ENCODE measurements at regions not wholly inside any gene's neighbourhood (a gene's known extent, or its start where the extent isn't known, plus 50 kb on each side); places are given as distances from the start of the nearest gene placed in this dataset.

DNA sequence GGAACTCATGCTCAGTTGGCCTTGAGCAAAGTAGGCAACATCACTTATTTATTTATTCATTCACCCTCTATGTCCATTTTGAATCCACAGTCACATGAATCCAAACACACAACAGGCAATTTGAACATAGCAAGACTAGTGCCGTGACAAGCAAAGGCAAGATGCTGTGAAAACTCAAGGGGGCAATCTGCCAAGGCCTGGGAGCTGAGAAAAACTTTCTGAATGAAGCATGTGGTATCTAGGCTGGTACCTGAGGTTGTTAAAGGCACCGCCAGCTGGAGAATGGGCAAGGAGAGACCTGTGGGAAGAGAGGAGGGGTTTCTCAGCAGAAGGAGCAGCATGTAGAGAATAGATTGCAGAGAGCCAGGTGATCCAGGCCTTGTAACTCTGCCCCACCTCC lies 98.3 kb upstream of the ATP10B start:
- no peak for DNase-seq
- H3K27me3 Mint-ChIP-seq = peaks cover 6% of the 10 kb centered on the region
- H3K9me3 ChIP-seq (ENCODE audit: control insufficient read depth in 2 of 2, low read length in 2 of 2) = no peaks in the 10 kb centered on the region
- H3K4me1 Mint-ChIP-seq = no peaks in the 10 kb centered on the region
- H3K4me1 ChIP-seq (ENCODE audit: control insufficient read depth, insufficient read depth, low read length, poor library complexity, severe bottlenecking) = no peaks in the 10 kb centered on the region
- no peak overlapping the region for H3K4me3 ChIP-seq (ENCODE audit: low read depth, low read length)
- H3K9me3 Mint-ChIP-seq = no peaks in the 10 kb centered on the region
- H3K36me3 Mint-ChIP-seq = no peaks in the 10 kb centered on the region
- no peak overlapping the region for H3K4me3 Mint-ChIP-seq
- H3K27ac Mint-ChIP-seq = no peak overlapping the region
- no peaks in the 10 kb centered on the region for H3K36me3 ChIP-seq (ENCODE audit: control insufficient read depth, insufficient read depth, low read length)
- no peak overlapping the region for H3K27ac ChIP-seq (ENCODE audit: insufficient read depth, low read length, poor library complexity, severe bottlenecking)
- no peaks in the 10 kb centered on the region for H3K27me3 ChIP-seq (ENCODE audit: control insufficient read depth, insufficient read depth, low read length)
- no peak for ATAC-seq (ENCODE audit: low read depth in 2 of 2)

DNA sequence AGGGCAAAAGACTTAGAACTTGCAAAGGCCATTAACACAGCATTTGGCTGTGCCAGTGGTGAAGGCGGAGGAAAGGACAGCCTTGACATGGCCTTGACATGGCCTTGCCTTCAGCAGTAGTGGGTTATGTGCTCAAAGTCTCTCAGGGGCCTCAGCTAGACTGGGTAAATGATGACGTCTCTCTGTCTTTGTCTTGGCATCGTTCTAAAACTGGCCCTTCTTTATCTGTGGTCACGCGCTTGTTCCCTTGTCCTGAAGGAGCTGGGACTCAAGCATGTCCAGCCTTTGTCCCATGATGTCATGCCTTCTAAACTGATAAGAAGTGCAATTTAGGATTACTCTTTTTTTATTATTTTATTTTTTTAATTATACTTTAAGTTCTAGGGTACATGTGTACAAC lies 88.7 kb upstream of the ATP10B start:
- Mint-ChIP-seq H3K4me3 (no peak overlapping the region), H3K4me1 (peaks cover 0 to 2% (median 0%) of the 10 kb centered on the region in 4 donors), H3K36me3 (no peaks in the 10 kb centered on the region), H3K27me3 (peaks cover 6% of the 10 kb centered on the region), H3K9me3 (peaks cover 0 to 2% (median 0%) of the 10 kb centered on the region in 7 donors), H3K27ac (no peak overlapping the region)
- no peak for ATAC-seq (ENCODE audit: low read depth in 2 of 2)
- Histone ChIP-seq H3K27me3 (ENCODE audit: control insufficient read depth, insufficient read depth, low read length) (no peaks in the 10 kb centered on the region), H3K9me3 (ENCODE audit: control insufficient read depth in 2 of 2, low read length in 2 of 2) (no peaks in the 10 kb centered on the region), H3K36me3 (ENCODE audit: control insufficient read depth, insufficient read depth, low read length) (no peaks in the 10 kb centered on the region), H3K27ac (ENCODE audit: insufficient read depth, low read length, poor library complexity, severe bottlenecking) (no peak overlapping the region), H3K4me3 (ENCODE audit: low read depth, low read length) (no peak overlapping the region), H3K4me1 (ENCODE audit: control insufficient read depth, insufficient read depth, low read length, poor library complexity, severe bottlenecking) (no peaks in the 10 kb centered on the region)
- no peak for DNase-seq

DNA sequence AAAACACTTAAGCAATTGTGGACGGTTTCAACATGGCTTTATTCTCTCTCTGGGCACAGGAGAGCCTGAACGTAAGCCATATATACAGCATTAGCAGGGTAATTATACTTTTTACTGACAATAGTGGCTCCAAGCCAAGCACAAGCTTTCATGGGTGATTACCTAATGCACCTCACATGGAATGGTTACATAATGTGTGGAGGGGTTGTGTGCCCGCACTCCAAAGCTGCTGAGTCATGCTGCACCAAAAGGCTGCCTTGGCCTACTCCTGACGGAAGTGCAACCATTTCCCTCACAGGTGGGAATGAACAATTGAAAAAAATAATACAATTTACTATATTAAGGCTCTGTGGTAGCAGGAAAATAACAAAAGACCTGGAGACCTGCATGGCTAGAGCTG lies 86.5 kb upstream of the ATP10B start:
- H3K9me3 ChIP-seq (ENCODE audit: control insufficient read depth in 2 of 2, low read length in 2 of 2) = no peaks in the 10 kb centered on the region
- ATAC-seq (ENCODE audit: low read depth in 2 of 2) (no peak), DNase-seq (no peak)
- no peaks in the 10 kb centered on the region for H3K36me3 ChIP-seq (ENCODE audit: control insufficient read depth, insufficient read depth, low read length)
- Mint-ChIP-seq H3K27me3 (no peaks in the 10 kb centered on the region), H3K4me1 (peaks cover 0 to 2% (median 0%) of the 10 kb centered on the region in 4 donors), H3K36me3 (no peaks in the 10 kb centered on the region), H3K27ac (no peak overlapping the region), H3K4me3 (no peak overlapping the region), H3K9me3 (peaks cover 0 to 2% (median 0%) of the 10 kb centered on the region in 7 donors)
- H3K4me3 ChIP-seq (ENCODE audit: low read depth, low read length) = no peak overlapping the region
- no peaks in the 10 kb centered on the region for H3K4me1 ChIP-seq (ENCODE audit: control insufficient read depth, insufficient read depth, low read length, poor library complexity, severe bottlenecking)
- H3K27ac ChIP-seq (ENCODE audit: insufficient read depth, low read length, poor library complexity, severe bottlenecking) = no peak overlapping the region
- H3K27me3 ChIP-seq (ENCODE audit: control insufficient read depth, insufficient read depth, low read length) = no peaks in the 10 kb centered on the region

DNA sequence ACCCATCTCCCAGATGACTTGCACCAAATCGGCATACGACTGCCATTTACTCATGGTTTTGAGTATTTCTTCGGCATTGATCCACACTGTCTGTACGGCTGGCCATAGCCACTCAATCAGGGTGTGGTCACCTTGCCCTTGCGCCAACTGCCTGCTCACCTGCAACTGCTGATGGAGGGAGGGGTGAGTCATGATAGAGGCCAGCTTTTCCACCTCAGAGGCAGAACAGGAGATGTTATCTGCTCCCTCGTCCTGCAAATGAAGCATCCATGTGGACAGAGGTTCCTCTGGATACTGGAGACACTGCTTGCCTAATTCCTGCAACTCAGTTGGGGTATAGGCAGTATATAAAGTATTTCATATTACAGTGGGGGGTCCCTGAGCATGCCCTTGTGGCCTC lies 85.6 kb upstream of the ATP10B start:
- H3K4me3 Mint-ChIP-seq = no peak overlapping the region
- no peak for ATAC-seq (ENCODE audit: low read depth in 2 of 2)

DNA sequence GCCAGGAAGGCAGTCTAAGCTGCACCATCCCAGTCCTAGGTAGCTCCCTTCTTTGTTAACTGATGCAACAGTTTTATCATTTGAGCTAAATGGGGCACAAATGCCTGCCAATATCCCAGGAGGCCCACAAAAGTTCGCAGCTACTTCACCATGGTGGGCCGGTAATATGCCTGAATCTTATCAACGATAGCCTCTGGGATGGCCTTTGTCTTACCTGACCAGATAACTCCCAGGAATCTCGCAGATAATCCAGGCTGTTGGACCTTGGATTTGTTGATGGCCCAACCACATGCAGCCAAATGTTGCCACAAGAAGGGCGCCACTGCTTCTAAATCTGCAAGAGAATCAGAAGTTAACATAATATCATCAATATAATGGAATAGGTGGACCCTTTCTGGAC lies 83.8 kb upstream of the ATP10B start:
- Histone ChIP-seq H3K4me3 (ENCODE audit: low read depth, low read length) (no peak overlapping the region), H3K27me3 (ENCODE audit: control insufficient read depth, insufficient read depth, low read length) (no peaks in the 10 kb centered on the region), H3K4me1 (ENCODE audit: control insufficient read depth, insufficient read depth, low read length, poor library complexity, severe bottlenecking) (no peaks in the 10 kb centered on the region), H3K27ac (ENCODE audit: insufficient read depth, low read length, poor library complexity, severe bottlenecking) (no peak overlapping the region), H3K36me3 (ENCODE audit: control insufficient read depth, insufficient read depth, low read length) (no peaks in the 10 kb centered on the region), H3K9me3 (ENCODE audit: control insufficient read depth in 2 of 2, low read length in 2 of 2) (no peaks in the 10 kb centered on the region)
- Mint-ChIP-seq H3K4me3 (no peak overlapping the region), H3K9me3 (peaks cover 0 to 6% (median 0%) of the 10 kb centered on the region in 7 donors), H3K36me3 (no peaks in the 10 kb centered on the region), H3K27me3 (no peaks in the 10 kb centered on the region), H3K4me1 (no peaks in the 10 kb centered on the region), H3K27ac (no peak overlapping the region)
- DNase-seq (no peak), ATAC-seq (ENCODE audit: low read depth in 2 of 2) (no peak)

More for the DNA sequence above, 85.6 kb upstream of the ATP10B start:
- Histone ChIP-seq H3K36me3 (ENCODE audit: control insufficient read depth, insufficient read depth, low read length) (no peaks in the 10 kb centered on the region), H3K4me1 (ENCODE audit: control insufficient read depth, insufficient read depth, low read length, poor library complexity, severe bottlenecking) (no peaks in the 10 kb centered on the region), H3K27me3 (ENCODE audit: control insufficient read depth, insufficient read depth, low read length) (no peaks in the 10 kb centered on the region), H3K9me3 (ENCODE audit: control insufficient read depth in 2 of 2, low read length in 2 of 2) (no peaks in the 10 kb centered on the region), H3K4me3 (ENCODE audit: low read depth, low read length) (no peak overlapping the region), H3K27ac (ENCODE audit: insufficient read depth, low read length, poor library complexity, severe bottlenecking) (no peak overlapping the region)
- Mint-ChIP-seq H3K36me3 (no peaks in the 10 kb centered on the region), H3K27me3 (no peaks in the 10 kb centered on the region), H3K4me1 (peaks cover 0 to 2% (median 0%) of the 10 kb centered on the region in 4 donors), H3K27ac (no peak overlapping the region), H3K9me3 (peaks cover 0 to 2% (median 0%) of the 10 kb centered on the region in 7 donors)
- no peak for DNase-seq

DNA sequence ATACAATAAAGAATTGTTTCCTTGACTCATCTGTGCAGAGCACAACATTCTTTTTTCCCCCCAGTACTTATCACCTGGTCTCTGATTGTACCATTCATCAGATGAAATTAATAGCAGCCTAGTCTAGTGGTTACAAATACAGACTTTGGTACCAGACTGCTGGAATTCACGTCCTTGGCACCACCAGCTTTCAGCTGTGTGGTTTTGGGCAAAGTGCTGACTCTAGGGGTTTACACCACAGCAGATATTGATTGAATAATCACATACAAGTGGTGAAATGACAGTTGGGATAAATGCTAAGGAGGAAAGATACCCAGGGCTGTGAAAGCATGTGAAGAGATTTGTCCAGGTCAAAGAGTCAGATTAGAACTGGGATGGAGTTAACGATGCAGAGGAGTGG lies 79.3 kb upstream of the ATP10B start:
- no peak overlapping the region for H3K27ac Mint-ChIP-seq
- H3K4me1 Mint-ChIP-seq = no peaks in the 10 kb centered on the region
- H3K4me1 ChIP-seq (ENCODE audit: control insufficient read depth, insufficient read depth, low read length, poor library complexity, severe bottlenecking) = no peaks in the 10 kb centered on the region
- no peaks in the 10 kb centered on the region for H3K9me3 ChIP-seq (ENCODE audit: control insufficient read depth in 2 of 2, low read length in 2 of 2)
- H3K27me3 Mint-ChIP-seq = no peaks in the 10 kb centered on the region
- no peak overlapping the region for H3K4me3 ChIP-seq (ENCODE audit: low read depth, low read length)
- no peak for ATAC-seq (ENCODE audit: low read depth in 2 of 2)
- no peak for DNase-seq
- H3K27ac ChIP-seq (ENCODE audit: insufficient read depth, low read length, poor library complexity, severe bottlenecking) = no peak overlapping the region
- H3K27me3 ChIP-seq (ENCODE audit: control insufficient read depth, insufficient read depth, low read length) = no peaks in the 10 kb centered on the region
- H3K36me3 Mint-ChIP-seq = no peaks in the 10 kb centered on the region
- no peak overlapping the region for H3K4me3 Mint-ChIP-seq
- H3K9me3 Mint-ChIP-seq = peaks cover 0 to 6% (median 0%) of the 10 kb centered on the region in 7 donors
- no peaks in the 10 kb centered on the region for H3K36me3 ChIP-seq (ENCODE audit: control insufficient read depth, insufficient read depth, low read length)

DNA sequence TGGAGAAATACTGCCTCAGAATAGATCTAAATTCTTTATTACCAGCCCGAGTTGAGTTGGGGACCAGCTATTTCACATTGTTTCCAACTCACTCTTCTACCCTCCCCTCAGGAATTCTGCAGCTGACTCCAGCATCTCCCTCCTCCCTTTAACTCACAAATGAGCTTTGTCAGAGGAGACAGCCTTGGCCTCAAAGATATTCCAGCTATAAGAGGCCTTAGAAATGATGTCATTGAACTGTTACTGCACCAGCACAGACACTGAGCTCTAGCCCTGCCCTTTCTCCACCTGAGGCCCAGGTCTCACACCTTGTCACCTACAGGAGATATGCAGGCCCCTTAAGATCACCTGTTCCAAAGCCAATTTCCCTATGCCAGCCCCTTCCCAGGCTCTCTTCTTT lies 78.4 kb upstream of the ATP10B start:
- Histone ChIP-seq H3K4me3 (ENCODE audit: low read depth, low read length) (no peak overlapping the region), H3K9me3 (ENCODE audit: control insufficient read depth in 2 of 2, low read length in 2 of 2) (no peaks in the 10 kb centered on the region), H3K36me3 (ENCODE audit: control insufficient read depth, insufficient read depth, low read length) (no peaks in the 10 kb centered on the region), H3K27ac (ENCODE audit: insufficient read depth, low read length, poor library complexity, severe bottlenecking) (no peak overlapping the region), H3K27me3 (ENCODE audit: control insufficient read depth, insufficient read depth, low read length) (no peaks in the 10 kb centered on the region), H3K4me1 (ENCODE audit: control insufficient read depth, insufficient read depth, low read length, poor library complexity, severe bottlenecking) (no peaks in the 10 kb centered on the region)
- DNase-seq (no peak), ATAC-seq (ENCODE audit: low read depth in 2 of 2) (no peak)
- no peaks in the 10 kb centered on the region for H3K36me3 Mint-ChIP-seq
- H3K4me1 Mint-ChIP-seq = no peaks in the 10 kb centered on the region
- no peak overlapping the region for H3K4me3 Mint-ChIP-seq
- H3K9me3 Mint-ChIP-seq = peaks cover 0 to 6% (median 0%) of the 10 kb centered on the region in 7 donors
- no peaks in the 10 kb centered on the region for H3K27me3 Mint-ChIP-seq
- H3K27ac Mint-ChIP-seq = no peak overlapping the region

DNA sequence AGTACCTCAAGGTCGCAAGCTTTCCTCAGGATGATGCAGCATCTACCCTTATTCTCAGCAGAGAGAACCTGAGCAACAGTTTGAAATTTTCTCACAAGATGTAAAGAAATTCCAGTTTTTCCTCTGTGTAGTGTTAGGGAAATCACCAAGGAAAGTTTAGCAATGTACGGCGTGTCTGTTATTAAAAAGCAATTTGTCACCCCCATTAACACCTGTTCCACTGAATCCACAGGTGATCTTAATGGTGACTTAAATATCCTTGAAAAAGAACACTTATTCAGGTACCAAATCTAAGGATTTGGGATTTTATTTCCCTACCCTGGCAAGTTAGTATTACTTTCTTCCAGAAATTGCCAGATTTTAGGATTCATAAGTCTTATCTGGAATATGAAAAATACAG lies 77.9 kb upstream of the ATP10B start:
- Histone ChIP-seq H3K4me3 (ENCODE audit: low read depth, low read length) (no peak overlapping the region), H3K27ac (ENCODE audit: insufficient read depth, low read length, poor library complexity, severe bottlenecking) (no peak overlapping the region), H3K4me1 (ENCODE audit: control insufficient read depth, insufficient read depth, low read length, poor library complexity, severe bottlenecking) (no peaks in the 10 kb centered on the region), H3K9me3 (ENCODE audit: control insufficient read depth in 2 of 2, low read length in 2 of 2) (no peaks in the 10 kb centered on the region), H3K36me3 (ENCODE audit: control insufficient read depth, insufficient read depth, low read length) (no peaks in the 10 kb centered on the region), H3K27me3 (ENCODE audit: control insufficient read depth, insufficient read depth, low read length) (no peaks in the 10 kb centered on the region)
- Mint-ChIP-seq H3K27ac (no peak overlapping the region), H3K4me3 (no peak overlapping the region), H3K36me3 (no peaks in the 10 kb centered on the region), H3K4me1 (no peaks in the 10 kb centered on the region), H3K9me3 (peaks cover 0 to 6% (median 0%) of the 10 kb centered on the region in 7 donors), H3K27me3 (no peaks in the 10 kb centered on the region)
- ATAC-seq (ENCODE audit: low read depth in 2 of 2) = no peak
- DNase-seq = no peak
